Breast epithelium (tissue), 3 donors: ENCODE measurements at regions not wholly inside any gene's neighbourhood (a gene's known extent, or its start where the extent isn't known, plus 50 kb on each side); places are given as distances from the start of the nearest gene placed in this dataset.

Experiments used
- POLR2A ChIP-seq: fragments of 450-650 bp; IDR thresholded peaks from one replicate; pipeline ENCODE4 v1.6.1; 2016; ENCODE audit warnings: antibody characterized with exemption, mild to moderate bottlenecking, moderate library complexity
- POLR2AphosphoS5 ChIP-seq, 3 donors: sonication (generic); formaldehyde crosslinking; IDR thresholded peaks; one replicate each; pipeline ENCODE4 v1.6.1; 2017; ENCODE audit warnings: antibody characterized with exemption in 3 of 3
- TF ChIP-seq, protein P1 (sequence below), 3 donors: fragments of 450-650 bp; IDR thresholded peaks; one replicate each; pipeline ENCODE4 v1.5.1; 2016 to 2017; ENCODE audit warnings: antibody characterized with exemption in 3 of 3, mild to moderate bottlenecking in 3 of 3, moderate library complexity in 3 of 3

DNA sequence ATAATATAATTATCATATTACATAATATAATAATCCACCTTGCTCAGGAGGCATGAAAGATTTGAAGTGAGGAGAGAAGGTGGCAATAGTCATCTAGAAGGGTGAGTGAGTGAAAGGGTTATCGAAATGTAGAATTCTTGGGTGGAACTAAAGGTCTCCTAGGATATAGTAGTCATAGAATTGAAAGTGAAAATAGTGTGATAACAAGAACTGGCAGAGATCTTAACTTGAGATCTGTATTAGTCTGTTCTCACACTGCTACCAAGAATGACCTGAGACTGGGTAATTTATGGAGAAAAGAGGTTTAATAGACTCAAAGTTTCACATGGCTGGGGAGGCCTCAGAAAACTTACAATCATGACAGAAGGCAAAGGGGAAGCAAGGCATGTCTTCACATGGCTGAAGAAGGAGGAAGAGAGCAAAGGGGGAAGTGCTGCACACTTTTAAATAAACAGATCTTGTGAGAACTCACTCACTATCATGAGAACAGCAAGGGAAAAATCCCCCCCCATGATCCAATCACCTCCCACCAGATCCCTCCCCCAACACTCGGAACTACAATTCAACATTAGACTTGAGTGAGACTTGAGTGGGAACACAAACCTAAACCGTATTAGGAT, 351.5 kb downstream of the NR4A2 start:
- TF ChIP-seq, protein P1, sequence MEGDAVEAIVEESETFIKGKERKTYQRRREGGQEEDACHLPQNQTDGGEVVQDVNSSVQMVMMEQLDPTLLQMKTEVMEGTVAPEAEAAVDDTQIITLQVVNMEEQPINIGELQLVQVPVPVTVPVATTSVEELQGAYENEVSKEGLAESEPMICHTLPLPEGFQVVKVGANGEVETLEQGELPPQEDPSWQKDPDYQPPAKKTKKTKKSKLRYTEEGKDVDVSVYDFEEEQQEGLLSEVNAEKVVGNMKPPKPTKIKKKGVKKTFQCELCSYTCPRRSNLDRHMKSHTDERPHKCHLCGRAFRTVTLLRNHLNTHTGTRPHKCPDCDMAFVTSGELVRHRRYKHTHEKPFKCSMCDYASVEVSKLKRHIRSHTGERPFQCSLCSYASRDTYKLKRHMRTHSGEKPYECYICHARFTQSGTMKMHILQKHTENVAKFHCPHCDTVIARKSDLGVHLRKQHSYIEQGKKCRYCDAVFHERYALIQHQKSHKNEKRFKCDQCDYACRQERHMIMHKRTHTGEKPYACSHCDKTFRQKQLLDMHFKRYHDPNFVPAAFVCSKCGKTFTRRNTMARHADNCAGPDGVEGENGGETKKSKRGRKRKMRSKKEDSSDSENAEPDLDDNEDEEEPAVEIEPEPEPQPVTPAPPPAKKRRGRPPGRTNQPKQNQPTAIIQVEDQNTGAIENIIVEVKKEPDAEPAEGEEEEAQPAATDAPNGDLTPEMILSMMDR (IDR thresholded peaks at IDR 0.05) = no peak
- TF ChIP-seq POLR2AphosphoS5 (IDR thresholded peaks at IDR 0.05) (no peak), POLR2A (no peak)
